ENCODE measurements at regions not wholly inside any gene's neighbourhood (a gene's known extent, or its start where the extent isn't known, plus 50 kb on each side); places are given as distances from the start of the nearest gene placed in this dataset.

DNA sequence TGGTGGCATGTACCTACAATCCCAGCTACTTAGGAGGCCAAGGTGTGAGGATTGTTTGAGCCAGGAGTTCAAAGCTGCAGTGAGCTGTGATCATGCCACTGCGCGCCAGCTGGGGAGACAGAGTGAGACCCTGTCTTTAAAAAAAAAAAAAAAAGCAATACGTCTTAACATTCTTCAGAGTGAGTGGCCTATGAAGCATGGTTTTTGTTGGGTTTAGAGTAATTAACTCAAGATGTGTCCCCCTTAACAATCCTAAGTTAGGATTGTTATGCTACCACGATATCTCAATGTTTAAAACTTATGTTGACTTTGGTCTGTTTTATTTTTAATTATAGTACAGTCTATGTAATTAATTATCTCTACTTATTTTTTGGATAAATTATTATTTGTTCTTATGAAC, 156.1 kb downstream of the HIPK3 start:
- CTCF ChIA-PET (ENCODE audit: unreplicated experiment), result no interaction called here
- TF ChIP-seq, protein P1, sequence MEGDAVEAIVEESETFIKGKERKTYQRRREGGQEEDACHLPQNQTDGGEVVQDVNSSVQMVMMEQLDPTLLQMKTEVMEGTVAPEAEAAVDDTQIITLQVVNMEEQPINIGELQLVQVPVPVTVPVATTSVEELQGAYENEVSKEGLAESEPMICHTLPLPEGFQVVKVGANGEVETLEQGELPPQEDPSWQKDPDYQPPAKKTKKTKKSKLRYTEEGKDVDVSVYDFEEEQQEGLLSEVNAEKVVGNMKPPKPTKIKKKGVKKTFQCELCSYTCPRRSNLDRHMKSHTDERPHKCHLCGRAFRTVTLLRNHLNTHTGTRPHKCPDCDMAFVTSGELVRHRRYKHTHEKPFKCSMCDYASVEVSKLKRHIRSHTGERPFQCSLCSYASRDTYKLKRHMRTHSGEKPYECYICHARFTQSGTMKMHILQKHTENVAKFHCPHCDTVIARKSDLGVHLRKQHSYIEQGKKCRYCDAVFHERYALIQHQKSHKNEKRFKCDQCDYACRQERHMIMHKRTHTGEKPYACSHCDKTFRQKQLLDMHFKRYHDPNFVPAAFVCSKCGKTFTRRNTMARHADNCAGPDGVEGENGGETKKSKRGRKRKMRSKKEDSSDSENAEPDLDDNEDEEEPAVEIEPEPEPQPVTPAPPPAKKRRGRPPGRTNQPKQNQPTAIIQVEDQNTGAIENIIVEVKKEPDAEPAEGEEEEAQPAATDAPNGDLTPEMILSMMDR (conservative IDR thresholded peaks at IDR 0.05; ENCODE audit: low read length), result no peak
- TF ChIP-seq EZH2phosphoT487 (IDR thresholded peaks at IDR 0.05; ENCODE audit: borderline replicate concordance, low read depth, low read length), result no peak
- intact Hi-C loops (cut with micrococcal nuclease; ENCODE audit: unreplicated experiment), result no loop called here
- H3K4me1 ChIP-seq (ENCODE audit: insufficient read depth, low read length, poor library complexity, severe bottlenecking), result peaks cover 63% of the 10 kb centered on the region
- POLR2A ChIA-PET, result interaction anchor here (0.8 to 1.4 kb wide), 5 partner anchors 10 to 92 kb away, joined by 3 to 5 read pairs (median 4); no protein-coding TSS in a partner anchor
- H3K9me3 ChIP-seq (ENCODE audit: low read length), result no peaks in the 10 kb centered on the region
- no peak overlapping the region for H3K27ac ChIP-seq (ENCODE audit: low read depth, low read length, poor library complexity, severe bottlenecking)
- H4K20me1 ChIP-seq (ENCODE audit: insufficient read depth, low read length), result no peaks in the 10 kb centered on the region; the same call in 1 of the 2 replicates
- H3K36me3 ChIP-seq (ENCODE audit: insufficient read depth, low read length), result 0 out of 2 replicates have a peak, but pooled peaks cover 5% of the 10 kb centered on the region
- no peaks in the 10 kb centered on the region for H3K9me2 ChIP-seq (ENCODE audit: insufficient read depth, low read length)
- H3K4me2 ChIP-seq (ENCODE audit: low read length), result no peak overlapping the region
- H2AFZ ChIP-seq (ENCODE audit: low read length), result no peak overlapping the region
- DNase-seq (ENCODE audit: low spot score), result no peak
- H3K79me2 ChIP-seq (ENCODE audit: insufficient read depth, low read depth, low read length), result peaks cover 99% of the 10 kb centered on the region
- H3K4me3 ChIP-seq (ENCODE audit: low read depth, low read length, poor library complexity, severe bottlenecking), result no peak overlapping the region
- no TSS peak for BruUV-seq (replicated peaks)

DNA sequence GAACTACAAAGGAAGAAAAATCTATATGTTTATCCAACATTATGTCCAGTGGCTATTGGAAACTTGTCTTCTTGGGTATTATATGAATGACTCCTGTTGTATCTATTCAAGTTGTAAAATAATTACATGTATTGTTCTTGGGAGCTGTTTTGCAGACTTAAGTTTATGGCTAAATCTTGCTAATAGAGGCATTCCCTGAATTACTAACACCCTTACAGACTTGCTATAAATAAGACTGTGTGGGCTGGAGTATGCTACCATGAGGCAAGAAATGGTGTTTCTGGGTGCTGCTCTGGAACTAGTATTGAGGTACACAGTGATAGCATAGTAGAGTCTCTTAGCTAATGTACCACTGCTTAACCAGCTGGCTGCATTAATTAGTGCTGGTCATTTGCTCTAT, 155.1 kb downstream of the HIPK3 start:
- ChIA-PET POLR2A (interaction anchor here (0.7 to 1.4 kb wide), 9 partner anchors 10 to 66 kb away, joined by 3 to 5 read pairs (median 4); no protein-coding TSS in a partner anchor), CTCF (ENCODE audit: unreplicated experiment) (no interaction called here)
- Histone ChIP-seq H3K9me3 (ENCODE audit: low read length) (no peaks in the 10 kb centered on the region), H3K79me2 (ENCODE audit: insufficient read depth, low read depth, low read length) (peaks cover 100% of the 10 kb centered on the region), H2AFZ (ENCODE audit: low read length) (no peak overlapping the region), H3K27ac (ENCODE audit: low read depth, low read length, poor library complexity, severe bottlenecking) (no peak overlapping the region), H3K4me3 (ENCODE audit: low read depth, low read length, poor library complexity, severe bottlenecking) (no peak overlapping the region), H3K4me2 (ENCODE audit: low read length) (peak overlapping the region; percentile 14; the same call in 1 of the 2 replicates), H4K20me1 (ENCODE audit: insufficient read depth, low read length) (no peaks in the 10 kb centered on the region; the same call in 1 of the 2 replicates), H3K36me3 (ENCODE audit: insufficient read depth, low read length) (0 out of 2 replicates have a peak, but pooled peaks cover 3% of the 10 kb centered on the region), H3K9me2 (ENCODE audit: insufficient read depth, low read length) (no peaks in the 10 kb centered on the region), H3K4me1 (ENCODE audit: insufficient read depth, low read length, poor library complexity, severe bottlenecking) (peaks cover 73% of the 10 kb centered on the region)
- no TSS peak for BruUV-seq (replicated peaks)
- intact Hi-C loops (cut with micrococcal nuclease; ENCODE audit: unreplicated experiment), result no loop called here
- TF ChIP-seq EZH2phosphoT487 (IDR thresholded peaks at IDR 0.05; ENCODE audit: borderline replicate concordance, low read depth, low read length), result no peak
- TF ChIP-seq, protein P1 (conservative IDR thresholded peaks at IDR 0.05; ENCODE audit: low read length), result no peak
- no peak for DNase-seq (ENCODE audit: low spot score)

DNA sequence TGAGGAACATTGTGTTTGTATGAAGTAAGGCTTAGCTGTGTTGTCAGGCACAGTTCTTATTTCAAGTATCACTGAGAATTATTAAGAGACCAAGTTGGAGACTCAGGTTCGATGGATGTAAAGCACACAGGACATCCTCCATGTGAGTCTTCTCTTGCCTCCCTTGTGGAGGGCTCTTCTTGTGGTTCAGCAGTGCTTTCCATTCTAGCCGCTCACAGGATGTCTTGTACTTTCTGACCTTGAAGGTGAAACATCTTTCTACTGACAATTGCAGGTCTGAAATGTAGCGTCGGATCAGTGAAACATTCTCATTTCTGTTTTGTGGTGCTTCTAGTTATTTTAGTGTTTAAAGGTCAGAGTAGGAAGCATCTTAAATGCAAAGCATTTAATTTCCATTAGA, 154.6 kb downstream of the HIPK3 start:
- TF ChIP-seq EZH2phosphoT487 (IDR thresholded peaks at IDR 0.05; ENCODE audit: borderline replicate concordance, low read depth, low read length), result no peak
- TF ChIP-seq, protein P1 (conservative IDR thresholded peaks at IDR 0.05; ENCODE audit: low read length), result no peak

More for the DNA sequence above, 154.6 kb downstream of the HIPK3 start:
- intact Hi-C loops (cut with micrococcal nuclease; ENCODE audit: unreplicated experiment), result no loop called here
- H4K20me1 ChIP-seq (ENCODE audit: insufficient read depth, low read length), result no peaks in the 10 kb centered on the region; the same call in 1 of the 2 replicates
- H3K9me3 ChIP-seq (ENCODE audit: low read length), result no peaks in the 10 kb centered on the region
- peaks cover 99% of the 10 kb centered on the region for H3K79me2 ChIP-seq (ENCODE audit: insufficient read depth, low read depth, low read length)
- POLR2A ChIA-PET, result interaction anchor here (0.6 to 1.4 kb wide), 8 partner anchors 8 to 56 kb away, joined by 3 to 5 read pairs (median 4); no protein-coding TSS in a partner anchor
- no peak overlapping the region for H3K4me3 ChIP-seq (ENCODE audit: low read depth, low read length, poor library complexity, severe bottlenecking)
- H3K9me2 ChIP-seq (ENCODE audit: insufficient read depth, low read length), result no peaks in the 10 kb centered on the region
- peak; percentile 40 for DNase-seq (ENCODE audit: low spot score)
- peaks cover 74% of the 10 kb centered on the region for H3K4me1 ChIP-seq (ENCODE audit: insufficient read depth, low read length, poor library complexity, severe bottlenecking)
- no peak overlapping the region for H2AFZ ChIP-seq (ENCODE audit: low read length)
- peak overlapping the region; percentile 14 for H3K4me2 ChIP-seq (ENCODE audit: low read length)
- BruUV-seq (replicated peaks), result no TSS peak
- 0 out of 2 replicates have a peak, but pooled peaks cover 3% of the 10 kb centered on the region for H3K36me3 ChIP-seq (ENCODE audit: insufficient read depth, low read length)
- H3K27ac ChIP-seq (ENCODE audit: low read depth, low read length, poor library complexity, severe bottlenecking), result no peak overlapping the region
- CTCF ChIA-PET (ENCODE audit: unreplicated experiment), result no interaction called here

All from OCI-LY7 (cell line).